Neuronal stem cell (in vitro differentiated cells): ENCODE measurements at regions not wholly inside any gene's neighbourhood (a gene's known extent, or its start where the extent isn't known, plus 50 kb on each side); places are given as distances from the start of the nearest gene placed in this dataset.

Experiments used
- DNase-seq: peaks from one replicate; pipeline ENCODE4 v3.0.0-alpha.2; 2013; ENCODE audit warnings: low spot score
- H2AFZ ChIP-seq: one replicate; pipeline ENCODE4 v1.6.1; 2013; ENCODE audit warnings: mild to moderate bottlenecking, low read length, inconsistent platforms
- H2AK5ac ChIP-seq: 2 replicates; pipeline ENCODE4 v1.6.1; 2013; ENCODE audit warnings: low read depth, mild to moderate bottlenecking, inconsistent platforms, low read length, moderate library complexity, mixed read lengths
- H2BK120ac ChIP-seq: 2 replicates; pipeline ENCODE4 v1.6.1; 2013; ENCODE audit warnings: low read depth, mild to moderate bottlenecking, inconsistent platforms, low read length, moderate library complexity, mixed read lengths
- H2BK12ac ChIP-seq: one replicate; pipeline ENCODE4 v1.6.1; 2013; ENCODE audit warnings: low read length, inconsistent platforms
- H2BK15ac ChIP-seq: 2 replicates; pipeline ENCODE4 v1.6.1; 2013; ENCODE audit warnings: mild to moderate bottlenecking, low read length, inconsistent platforms, mixed read lengths
- H2BK5ac ChIP-seq: one replicate; pipeline ENCODE4 v1.6.1; 2013; ENCODE audit warnings: inconsistent platforms, mild to moderate bottlenecking, low read length, moderate library complexity
- H3K14ac ChIP-seq: one replicate; pipeline ENCODE4 v1.6.1; 2013; ENCODE audit warnings: low read length, inconsistent platforms
- H3K18ac ChIP-seq: 2 replicates; pipeline ENCODE4 v1.6.1; 2013; ENCODE audit warnings: low read length, inconsistent platforms
- H3K23ac ChIP-seq: 2 replicates; pipeline ENCODE4 v1.6.1; 2013; ENCODE audit warnings: low read depth, mild to moderate bottlenecking, mixed read lengths, low read length, inconsistent platforms; ENCODE audit not compliant: poor library complexity
- H3K27ac ChIP-seq: replicated peaks from 3 replicates; pipeline ENCODE4 v1.5.1; 2013; ENCODE audit warnings: low read length, inconsistent platforms
- H3K27me3 ChIP-seq, 3 experiments: 2 replicates each; pipeline ENCODE4 v1.6.1; 2013; ENCODE audit warnings: low read length in 3 of 3, mild to moderate bottlenecking in 2 of 3, inconsistent platforms in 1 of 3, low read depth in 1 of 3, mixed read lengths in 1 of 3, moderate library complexity in 1 of 3; ENCODE audit not compliant: control insufficient read depth in 3 of 3, insufficient read depth in 3 of 3
- H3K36me3 ChIP-seq, 2 donors: replicated peaks in 1 of 2; 2 replicates each; pipeline ENCODE4 v1.6.1; 2013; ENCODE audit warnings: low read length in 2 of 2; ENCODE audit not compliant: control insufficient read depth in 2 of 2, insufficient read depth in 2 of 2
- H3K4ac ChIP-seq: 2 replicates; pipeline ENCODE4 v1.6.1; 2013; ENCODE audit warnings: inconsistent platforms, mild to moderate bottlenecking, low read length, moderate library complexity
- H3K4me1 ChIP-seq, 2 donors: 1 replicate in 1 of 2; 2 replicates in 1 of 2; pipeline ENCODE4 v1.6.1; 2013; ENCODE audit warnings: low read length in 2 of 2, low read depth in 1 of 2; ENCODE audit not compliant: control insufficient read depth in 2 of 2, insufficient read depth in 1 of 2
- H3K4me2 ChIP-seq: one replicate; pipeline ENCODE4 v1.6.1; 2013; ENCODE audit warnings: mild to moderate bottlenecking, low read length, inconsistent platforms; ENCODE audit not compliant: insufficient read depth, poor library complexity, severe bottlenecking
- H3K4me3 ChIP-seq, 2 donors: 2 replicates each; pipeline ENCODE4 v1.5.1; 2013; ENCODE audit warnings: low read length in 2 of 2, mild to moderate bottlenecking in 2 of 2, inconsistent platforms in 1 of 2, moderate library complexity in 1 of 2
- H3K79me1 ChIP-seq: one replicate; pipeline ENCODE4 v1.6.1; 2013; ENCODE audit warnings: low read depth, mild to moderate bottlenecking, inconsistent platforms, low read length, moderate library complexity
- H3K9ac ChIP-seq: one replicate; pipeline ENCODE4 v1.6.1; 2013; ENCODE audit warnings: mild to moderate bottlenecking, low read depth, low read length, inconsistent platforms; ENCODE audit not compliant: poor library complexity
- H3K9me3 ChIP-seq, 2 donors: replicated peaks in 1 of 2; 2 replicates each; pipeline versions ENCODE3 to v1.6.1; 2013; ENCODE audit warnings: low read length in 2 of 2, mild to moderate bottlenecking in 2 of 2, inconsistent platforms in 1 of 2, low read depth in 1 of 2, mixed read lengths in 1 of 2, moderate library complexity in 1 of 2; ENCODE audit not compliant: control insufficient read depth in 2 of 2, insufficient read depth in 1 of 2
- H4K8ac ChIP-seq: one replicate; pipeline ENCODE4 v1.6.1; 2013; ENCODE audit warnings: low read depth, mild to moderate bottlenecking, inconsistent platforms, low read length, moderate library complexity
- H4K91ac ChIP-seq: one replicate; pipeline ENCODE4 v1.6.1; 2013; ENCODE audit warnings: low read length, low read depth, mild to moderate bottlenecking, inconsistent platforms; ENCODE audit not compliant: poor library complexity
- WGBS, 2 donors: extraction: QIAGEN DNeasy Blood & Tissue Kit; methylation state at CpG; one replicate each; pipeline ENCODE4 v1.1.7; 2013; ENCODE audit warnings: missing lambda C conversion rate in 2 of 2, mixed read lengths in 1 of 2; ENCODE audit not compliant: insufficient read length in 2 of 2, insufficient replicate concordance in 1 of 2; ENCODE audit errors: extremely low coverage in 2 of 2; 5-methylcytosine and 5-hydroxymethylcytosine counted together

GRCh38 chr12:45548426-45548825 is 181.1 kb upstream of the ARID2 start:
- no CpG with 5 or more reads among the region's 4 CpGs for WGBS, 2 donors

GRCh38 chr12:45549337-45549902 is 180.1 kb upstream of the ARID2 start:
- H2AK5ac ChIP-seq: no peak overlapping the region
- H3K23ac ChIP-seq: no peak overlapping the region
- H3K79me1 ChIP-seq: no peaks in the 10 kb centered on the region
- no peak overlapping the region for H2BK15ac ChIP-seq
- no peak overlapping the region for H4K91ac ChIP-seq
- no peak overlapping the region for H3K27ac ChIP-seq
- no peak overlapping the region for H3K4ac ChIP-seq
- DNase-seq: no peak
- no peak overlapping the region for H2AFZ ChIP-seq
- WGBS, 2 donors: no CpG with 5 or more reads among the region's 4 CpGs
- no peak overlapping the region for H3K18ac ChIP-seq
- peaks cover 0 to 1% of the 10 kb centered on the region in 2 donors for H3K4me1 ChIP-seq
- H2BK5ac ChIP-seq: no peak overlapping the region
- no peak overlapping the region for H3K4me3 ChIP-seq
- H2BK120ac ChIP-seq: no peak overlapping the region
- no peaks in the 10 kb centered on the region for H3K36me3 ChIP-seq
- H3K14ac ChIP-seq: no peak overlapping the region
- no peak overlapping the region for H3K4me2 ChIP-seq
- H2BK12ac ChIP-seq: no peak overlapping the region
- H3K27me3 ChIP-seq: no peaks in the 10 kb centered on the region
- H4K8ac ChIP-seq: no peak overlapping the region
- no peak overlapping the region for H3K9ac ChIP-seq
- H3K9me3 ChIP-seq: no peaks in the 10 kb centered on the region

More at GRCh38 chr12:45548426-45548825, 181.1 kb upstream of the ARID2 start:
- H3K9me3 ChIP-seq: no peaks in the 10 kb centered on the region
- no peak overlapping the region for H3K4me2 ChIP-seq
- H3K18ac ChIP-seq: no peak overlapping the region
- H2BK120ac ChIP-seq: no peak overlapping the region
- no peak for DNase-seq
- H2AK5ac ChIP-seq: no peak overlapping the region
- H3K4me3 ChIP-seq: no peak overlapping the region
- H3K4ac ChIP-seq: no peak overlapping the region
- H4K91ac ChIP-seq: no peak overlapping the region
- H3K4me1 ChIP-seq: peaks cover 0 to 1% of the 10 kb centered on the region in 2 donors
- no peak overlapping the region for H2BK5ac ChIP-seq
- H3K36me3 ChIP-seq: no peaks in the 10 kb centered on the region
- no peak overlapping the region for H2BK15ac ChIP-seq
- no peak overlapping the region for H2AFZ ChIP-seq
- H3K9ac ChIP-seq: no peak overlapping the region
- no peak overlapping the region for H4K8ac ChIP-seq
- no peaks in the 10 kb centered on the region for H3K79me1 ChIP-seq
- no peak overlapping the region for H3K23ac ChIP-seq
- no peak overlapping the region for H2BK12ac ChIP-seq
- H3K27ac ChIP-seq: no peak overlapping the region
- no peak overlapping the region for H3K14ac ChIP-seq
- no peaks in the 10 kb centered on the region for H3K27me3 ChIP-seq

DNA sequence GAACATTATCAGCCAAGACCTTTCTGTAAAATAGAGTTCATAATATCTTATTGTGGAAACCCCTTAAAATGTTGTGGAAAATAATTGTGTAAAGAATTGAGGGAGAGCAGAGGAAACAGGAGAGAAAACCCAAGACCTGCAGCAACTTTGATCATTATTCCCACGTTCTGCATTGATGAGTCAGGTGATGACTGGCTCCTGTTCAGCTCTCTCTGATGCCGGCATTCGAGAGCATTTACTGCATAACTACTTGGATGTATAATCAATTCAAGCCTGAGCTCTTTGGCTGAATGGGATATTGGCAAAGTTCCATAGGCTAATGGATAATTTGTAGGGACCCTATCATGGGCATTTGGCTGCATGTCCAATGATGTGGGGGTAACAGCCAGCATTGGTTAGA is 176.3 kb upstream of the ARID2 start:
- Histone ChIP-seq H2AFZ (no peak overlapping the region), H2BK5ac (no peak overlapping the region), H4K91ac (no peak overlapping the region), H3K79me1 (no peaks in the 10 kb centered on the region), H4K8ac (no peak overlapping the region), H2BK120ac (no peak overlapping the region), H2BK12ac (no peak overlapping the region), H3K18ac (no peak overlapping the region), H3K36me3 (no peaks in the 10 kb centered on the region), H3K4me2 (no peak overlapping the region), H3K27me3 (no peaks in the 10 kb centered on the region), H3K4me1 (peaks cover 0 to 1% of the 10 kb centered on the region in 2 donors), H3K14ac (no peak overlapping the region), H3K9me3 (no peaks in the 10 kb centered on the region), H3K4me3 (no peak overlapping the region), H3K23ac (no peak overlapping the region), H3K27ac (no peak overlapping the region), H2AK5ac (no peak overlapping the region), H2BK15ac (no peak overlapping the region), H3K4ac (no peak overlapping the region), H3K9ac (no peak overlapping the region)
- WGBS, 2 donors: no CpG with 5 or more reads among the region's 3 CpGs
- no peak for DNase-seq

DNA sequence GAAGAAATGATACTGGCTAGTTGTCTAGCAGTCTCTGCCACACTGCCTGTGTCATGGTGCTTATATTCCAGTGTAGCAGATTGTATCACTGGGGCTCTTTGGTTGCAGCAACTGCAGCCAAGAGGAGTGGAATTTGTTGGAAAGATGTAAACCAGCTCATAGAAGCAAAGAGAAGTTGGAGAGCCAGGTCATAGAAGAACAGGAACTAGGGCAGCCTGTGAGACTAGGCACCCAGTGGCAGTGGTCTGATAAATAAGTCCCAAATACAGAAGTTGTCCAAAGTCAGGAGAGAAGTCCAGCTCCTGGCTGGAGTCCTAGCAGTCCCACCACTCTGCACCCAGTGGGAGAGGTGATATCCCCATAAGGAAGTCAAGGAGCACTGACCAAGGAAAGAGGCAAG is 172.5 kb upstream of the ARID2 start:
- H4K8ac ChIP-seq: no peak overlapping the region
- no peak for DNase-seq
- H2BK12ac ChIP-seq: no peak overlapping the region

More for the DNA sequence above, 172.5 kb upstream of the ARID2 start:
- Histone ChIP-seq H2BK15ac (no peak overlapping the region), H3K4me1 (no peaks in the 10 kb centered on the region), H3K27me3 (no peaks in the 10 kb centered on the region), H3K23ac (no peak overlapping the region), H3K9ac (no peak overlapping the region), H3K9me3 (no peaks in the 10 kb centered on the region), H3K27ac (no peak overlapping the region), H3K4me2 (no peak overlapping the region), H2AFZ (no peak overlapping the region), H3K79me1 (no peaks in the 10 kb centered on the region), H3K36me3 (no peaks in the 10 kb centered on the region), H2BK5ac (no peak overlapping the region), H2BK120ac (no peak overlapping the region), H3K4ac (no peak overlapping the region), H3K14ac (no peak overlapping the region), H3K4me3 (no peak overlapping the region), H2AK5ac (no peak overlapping the region), H4K91ac (no peak overlapping the region), H3K18ac (no peak overlapping the region)
